HG03575 (cell line): ENCODE measurements at regions not wholly inside any gene's neighbourhood (a gene's known extent, or its start where the extent isn't known, plus 50 kb on each side); places are given as distances from the start of the nearest gene placed in this dataset.

ENCODE experiments used
- ATAC-seq: cut with Tn5 transposase; IDR thresholded peaks from one replicate; pipeline ENCODE4 v1.9.1; 2021; ENCODE audit not compliant: unreplicated experiment, insufficient number of reproducible peaks, low FRiP score; ENCODE audit errors: extremely low read depth

DNA sequence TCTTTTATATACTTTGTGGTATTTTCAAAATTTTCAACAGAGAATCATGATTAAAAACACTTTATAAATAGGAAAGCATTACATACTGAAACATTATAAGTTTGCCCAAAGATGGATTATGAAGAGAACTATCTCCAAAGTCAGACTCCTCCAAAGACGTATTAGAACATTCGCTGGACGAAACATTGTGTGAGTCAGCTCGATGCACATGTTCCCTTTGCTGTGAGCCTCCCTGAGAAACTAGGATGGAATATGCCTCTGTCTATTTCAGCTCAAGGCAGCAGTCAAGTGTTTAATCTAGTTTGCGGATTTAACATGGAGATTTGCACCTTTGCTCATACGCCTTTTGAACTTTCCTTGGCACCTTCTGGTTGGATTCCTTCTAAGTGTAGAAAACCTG is 92.2 kb upstream of the NCKAP5 start:
- no peak for ATAC-seq

GRCh38 chr2:133661392-133661791 is 93.1 kb upstream of the NCKAP5 start:
- ATAC-seq = no peak

DNA sequence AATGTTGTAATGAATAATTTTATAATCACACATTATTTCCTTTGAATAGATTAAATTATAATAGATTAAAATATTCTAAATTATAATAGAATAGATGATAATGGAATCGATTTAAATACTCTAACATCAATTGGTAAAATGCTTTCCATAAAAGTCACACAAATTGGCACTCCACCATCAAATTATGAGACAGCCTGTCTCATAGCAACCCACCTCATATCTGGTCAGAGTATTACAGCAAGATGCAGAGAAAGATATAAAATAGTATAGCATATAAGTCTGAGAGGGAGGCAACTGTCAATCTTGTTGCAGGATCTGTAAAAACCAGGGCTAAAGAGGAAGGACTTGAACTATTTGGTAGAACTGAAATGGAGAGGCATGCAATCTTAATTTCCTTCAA is 98.4 kb upstream of the NCKAP5 start:
- ATAC-seq = no peak

GRCh38 chr2:133667085-133667484 is 98.8 kb upstream of the NCKAP5 start:
- no peak for ATAC-seq

DNA sequence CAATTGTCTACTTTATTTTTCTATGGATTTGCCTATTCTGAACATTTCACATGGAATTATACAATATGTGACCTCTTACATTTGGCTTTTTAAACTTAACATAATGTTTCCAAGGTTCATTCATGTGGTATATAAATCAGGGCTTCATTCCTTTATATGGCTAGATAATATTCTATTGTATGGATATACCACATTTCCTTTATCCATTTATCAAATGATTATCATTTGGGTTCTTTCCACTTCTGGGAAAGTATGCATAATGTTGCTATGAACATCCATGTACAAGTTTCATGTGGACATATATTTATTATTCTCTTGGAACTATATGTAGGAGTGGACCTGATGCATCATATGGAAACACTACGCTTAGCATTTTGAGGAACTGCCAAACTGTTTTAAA is 99.7 kb upstream of the NCKAP5 start:
- ATAC-seq = no peak

DNA sequence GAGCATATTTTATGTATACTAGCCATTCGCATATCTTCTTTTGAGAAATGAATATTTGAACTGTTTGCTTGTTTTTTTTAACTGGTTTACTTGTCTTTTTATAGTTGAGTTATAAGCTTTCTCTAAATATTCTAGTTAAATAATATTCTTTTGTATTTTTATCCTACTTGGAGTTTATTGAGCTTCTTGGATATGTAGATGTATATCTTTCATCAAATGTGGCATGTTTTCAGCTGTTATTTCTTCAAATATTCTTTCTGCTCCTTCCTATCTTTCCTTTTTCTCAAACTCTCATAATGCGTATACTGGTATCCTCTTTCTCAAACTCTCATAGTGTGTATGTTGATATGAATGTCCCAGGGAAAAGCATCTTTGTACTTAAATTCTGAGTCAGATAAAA is 100.3 kb upstream of the NCKAP5 start:
- no peak for ATAC-seq

GRCh38 chr2:133673305-133673905 is 105.1 kb upstream of the NCKAP5 start:
- no peak for ATAC-seq

DNA sequence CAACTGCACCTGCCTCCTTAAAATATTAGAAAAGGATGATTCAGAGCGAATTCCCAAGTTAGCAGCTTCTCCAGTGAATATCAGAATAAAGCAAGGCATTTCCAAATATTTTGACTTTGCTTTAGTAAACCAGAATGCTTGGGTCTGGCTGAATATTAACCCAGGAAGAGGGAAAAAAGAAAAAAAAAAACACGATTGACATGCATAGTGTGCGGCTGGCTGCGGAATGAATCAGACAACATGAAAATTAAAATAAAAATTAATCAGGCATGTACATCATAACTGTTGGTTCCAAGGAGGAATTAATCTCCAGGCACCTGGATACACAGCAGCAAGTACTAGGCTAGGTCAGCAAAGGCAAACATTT is 105.8 kb upstream of the NCKAP5 start:
- no peak for ATAC-seq

- no peak for ATAC-seq
These were observed 106.4 kb upstream of the NCKAP5 start for GRCh38 chr2:133674433-133675331.

GRCh38 chr2:133676392-133677130 is 108.3 kb upstream of the NCKAP5 start:
- ATAC-seq = no peak

DNA sequence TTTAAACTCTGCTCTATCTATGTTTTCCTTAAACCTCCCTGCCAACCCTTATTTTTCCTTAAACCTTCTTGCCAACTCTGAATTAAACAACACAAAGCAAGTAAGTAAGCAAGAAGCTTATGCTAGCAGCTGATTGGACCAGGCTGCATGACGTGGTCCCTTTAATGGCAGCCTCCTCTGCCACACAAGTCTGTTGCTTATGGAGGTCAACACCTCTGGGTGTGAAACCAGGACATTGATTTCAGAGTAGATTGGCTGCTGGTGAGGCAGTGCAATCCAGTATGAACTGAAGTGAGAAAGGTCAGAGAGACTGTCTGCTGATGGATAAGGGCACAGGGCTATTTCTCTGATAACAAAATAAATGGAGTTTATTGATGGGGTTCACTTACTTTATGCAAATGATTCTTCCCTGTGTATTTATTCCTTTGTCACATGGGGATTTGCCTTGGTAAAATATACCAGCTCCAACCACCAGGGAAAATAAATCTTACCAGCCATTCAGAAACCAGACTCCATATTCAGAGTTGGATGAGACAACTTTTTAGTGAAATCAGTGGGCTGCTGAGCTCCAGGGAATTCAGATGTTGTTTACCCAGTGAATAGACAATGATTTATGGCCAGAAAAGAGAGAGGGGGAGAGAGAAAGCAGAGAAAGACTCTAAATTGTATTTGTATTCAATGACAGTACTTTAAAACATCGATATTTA is 112.2 kb upstream of the NCKAP5 start:
- ATAC-seq = no peak

GRCh38 chr2:133682347-133682746 is 114.1 kb upstream of the NCKAP5 start:
- ATAC-seq = no peak

- no peak for ATAC-seq
These were observed 114.6 kb upstream of the NCKAP5 start for GRCh38 chr2:133682906-133683305.

GRCh38 chr2:133685636-133686215 is 117.5 kb upstream of the NCKAP5 start:
- no peak for ATAC-seq

- no peak for ATAC-seq
These were observed 122.5 kb upstream of the NCKAP5 start for GRCh38 chr2:133690780-133691179.

GRCh38 chr2:133691336-133691735 is 123.1 kb upstream of the NCKAP5 start:
- no peak for ATAC-seq

- no peak for ATAC-seq
These were observed 137.0 kb upstream of the NCKAP5 start for GRCh38 chr2:133705287-133705686.

- no peak for ATAC-seq
These were observed 142.3 kb upstream of the NCKAP5 start for GRCh38 chr2:133710613-133711012.

DNA sequence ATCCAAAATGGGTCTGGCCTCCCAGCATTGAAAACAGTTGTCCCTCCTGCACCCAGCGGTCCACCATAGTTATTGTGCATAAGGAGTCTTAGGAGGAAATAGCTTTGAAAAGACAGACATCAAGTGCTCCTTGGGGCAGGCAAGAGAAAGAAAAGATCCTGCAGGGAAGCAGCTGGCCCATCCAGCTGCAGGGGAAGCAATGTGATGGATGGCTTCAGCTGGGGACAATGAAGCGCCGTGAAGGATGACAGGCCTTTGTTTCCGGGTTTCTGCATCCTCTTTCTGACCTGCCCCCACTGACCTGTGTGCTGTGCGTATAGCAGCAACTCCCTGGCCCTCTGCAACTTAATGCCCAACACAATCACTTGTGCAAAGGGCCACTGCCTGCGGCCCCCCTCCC is 142.9 kb upstream of the NCKAP5 start:
- ATAC-seq = no peak
